Rectal smooth muscle tissue (tissue), 1 donor: ENCODE measurements at regions not wholly inside any gene's neighbourhood (a gene's known extent, or its start where the extent isn't known, plus 50 kb on each side); places are given as distances from the start of the nearest gene placed in this dataset.

Experiments used
- H3K27ac ChIP-seq: one replicate; pipeline ENCODE4 v1.7.0; 2013; ENCODE audit warnings: low read depth, low read length, inconsistent platforms
- H3K27me3 ChIP-seq: one replicate; pipeline ENCODE4 v1.7.0; 2013; ENCODE audit warnings: low read length; ENCODE audit not compliant: control insufficient read depth, insufficient read depth
- H3K36me3 ChIP-seq: one replicate; pipeline ENCODE4 v1.7.0; 2013; ENCODE audit warnings: low read length; ENCODE audit not compliant: control insufficient read depth, insufficient read depth
- H3K4me1 ChIP-seq: one replicate; pipeline ENCODE4 v1.7.0; 2013; ENCODE audit warnings: low read length; ENCODE audit not compliant: control insufficient read depth, insufficient read depth
- H3K4me3 ChIP-seq: one replicate; pipeline ENCODE4 v1.7.0; 2013; ENCODE audit warnings: low read length
- H3K9ac ChIP-seq: one replicate; pipeline ENCODE4 v1.7.0; 2013; ENCODE audit warnings: low read length

DNA sequence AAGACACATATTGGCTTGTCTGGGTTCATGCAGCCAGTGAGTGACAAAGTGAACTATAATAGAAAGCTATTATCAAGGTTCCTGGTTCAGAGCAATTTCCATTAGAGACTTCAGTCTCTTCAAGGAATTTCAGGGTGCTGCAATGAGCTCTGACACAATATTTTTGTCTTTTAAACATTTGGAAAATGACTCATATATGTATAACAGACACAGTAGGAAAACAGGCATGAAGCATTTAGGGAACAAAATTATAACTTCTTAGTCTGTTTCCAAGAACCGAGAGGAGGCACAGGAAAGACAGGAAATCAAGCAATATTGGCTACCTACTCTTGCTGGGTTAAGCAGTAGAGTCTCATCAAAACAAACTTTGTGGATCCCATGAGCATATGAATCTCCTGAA lies 170.4 kb downstream of the PTPRC start:
- no peak overlapping the region for H3K9ac ChIP-seq
- H3K4me1 ChIP-seq = no peaks in the 10 kb centered on the region
- H3K4me3 ChIP-seq = no peak overlapping the region
- H3K27me3 ChIP-seq = no peaks in the 10 kb centered on the region
- no peaks in the 10 kb centered on the region for H3K36me3 ChIP-seq
- H3K27ac ChIP-seq = no peak overlapping the region

DNA sequence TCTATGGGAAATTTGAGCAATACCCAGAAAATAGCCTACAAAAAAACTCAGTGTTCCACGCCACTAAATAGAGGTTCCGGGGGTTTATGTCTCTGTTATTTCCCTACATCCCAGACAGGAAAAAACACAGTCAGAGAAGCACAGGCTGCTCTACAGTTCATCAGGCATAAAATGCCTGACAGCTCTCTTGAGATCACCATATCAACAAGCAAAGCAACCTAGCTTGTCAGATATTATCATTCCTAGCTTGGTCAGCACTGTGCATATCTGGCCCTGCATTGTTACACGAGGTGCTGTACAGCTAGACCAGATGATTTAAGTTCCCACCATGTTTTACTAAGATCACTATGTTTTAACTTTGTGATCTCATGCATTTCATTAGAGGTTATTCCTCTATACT lies 172.6 kb downstream of the PTPRC start:
- Histone ChIP-seq H3K27ac (no peak overlapping the region), H3K36me3 (no peaks in the 10 kb centered on the region), H3K4me3 (no peak overlapping the region), H3K27me3 (no peaks in the 10 kb centered on the region), H3K9ac (no peak overlapping the region), H3K4me1 (no peaks in the 10 kb centered on the region)

DNA sequence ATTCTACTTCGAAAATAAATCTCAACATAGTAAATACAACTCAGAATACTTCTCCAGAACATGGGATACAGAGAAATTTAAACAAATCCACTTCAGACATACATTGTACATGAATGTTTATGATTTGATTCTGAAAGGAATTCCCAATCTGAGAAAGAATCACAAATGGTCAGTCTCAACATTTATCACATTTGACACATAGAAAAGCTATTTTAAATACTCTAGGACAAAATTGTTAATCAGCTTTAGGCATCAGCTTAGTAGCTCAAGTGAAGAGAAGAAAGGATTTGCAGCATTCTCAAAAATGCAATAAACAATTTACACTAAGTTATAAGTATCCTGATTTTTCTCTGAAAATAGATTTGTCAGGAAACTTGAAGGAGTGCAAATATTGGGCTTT lies 184.8 kb downstream of the PTPRC start:
- Histone ChIP-seq H3K27ac (no peak overlapping the region), H3K9ac (no peak overlapping the region), H3K27me3 (no peaks in the 10 kb centered on the region), H3K4me1 (no peaks in the 10 kb centered on the region), H3K4me3 (no peak overlapping the region), H3K36me3 (no peaks in the 10 kb centered on the region)

DNA sequence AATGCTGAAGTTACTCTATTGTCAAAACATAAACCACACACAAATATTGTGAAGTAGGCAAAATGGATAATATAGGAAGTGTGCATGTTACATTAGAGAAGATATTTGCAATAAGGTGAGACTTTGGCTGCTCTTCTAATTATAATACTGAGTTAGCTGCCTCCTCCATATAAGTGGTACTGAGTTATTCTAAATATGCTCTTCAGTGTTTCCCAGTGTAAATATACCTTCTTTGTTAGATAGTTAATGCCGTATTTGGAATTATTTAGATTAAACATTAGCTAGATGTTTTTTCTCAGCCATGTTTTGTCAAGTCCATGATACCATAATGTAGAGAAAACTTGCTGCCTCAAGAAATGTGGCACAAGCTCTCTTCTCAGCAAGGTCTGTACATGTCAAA lies 186.4 kb downstream of the PTPRC start:
- Histone ChIP-seq H3K9ac (no peak overlapping the region), H3K36me3 (no peaks in the 10 kb centered on the region), H3K27ac (no peak overlapping the region), H3K4me1 (no peaks in the 10 kb centered on the region), H3K4me3 (no peak overlapping the region), H3K27me3 (no peaks in the 10 kb centered on the region)

DNA sequence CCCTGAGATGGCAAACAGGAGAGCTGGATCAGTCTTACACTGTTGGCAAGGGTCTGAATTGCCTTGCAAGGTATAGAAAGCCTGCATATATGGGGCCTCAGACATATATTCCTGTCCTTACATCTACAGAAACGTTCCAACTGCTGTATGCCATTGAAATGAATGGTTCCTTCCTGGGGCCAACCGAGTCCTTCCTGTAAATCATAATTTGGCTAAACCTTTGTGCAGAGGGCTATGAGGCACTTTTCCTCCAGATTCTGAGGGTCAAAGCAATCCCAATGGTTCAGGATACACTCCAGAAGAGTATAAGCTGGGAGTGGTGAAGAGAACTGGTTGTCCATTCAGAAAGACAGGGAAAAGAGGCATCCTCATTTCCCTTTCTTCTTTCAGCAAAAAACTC lies 190.5 kb downstream of the PTPRC start:
- Histone ChIP-seq H3K9ac (no peak overlapping the region), H3K36me3 (no peaks in the 10 kb centered on the region), H3K27me3 (no peaks in the 10 kb centered on the region), H3K4me1 (no peaks in the 10 kb centered on the region), H3K4me3 (no peak overlapping the region), H3K27ac (no peak overlapping the region)

DNA sequence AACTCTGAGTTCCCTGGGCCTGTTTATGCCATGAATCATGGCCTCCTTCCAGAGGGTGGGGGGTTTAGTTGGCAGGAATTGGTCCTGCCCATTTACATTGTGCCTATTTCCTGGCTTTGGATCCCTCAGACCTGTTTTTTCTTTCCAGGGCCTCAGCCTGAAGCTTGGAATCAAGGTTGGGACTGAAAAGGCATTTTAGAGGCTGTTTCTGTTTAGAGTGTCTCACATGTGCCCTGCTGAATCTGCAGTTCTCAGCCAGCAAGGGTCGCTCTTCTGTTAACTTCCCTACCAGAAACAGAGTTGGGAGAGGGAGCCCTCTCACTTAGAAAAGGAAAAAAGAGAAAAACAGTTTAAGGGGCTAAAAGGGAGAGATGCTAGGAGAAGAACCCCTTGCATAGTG lies 191.1 kb downstream of the PTPRC start:
- Histone ChIP-seq H3K9ac (no peak overlapping the region), H3K4me1 (no peaks in the 10 kb centered on the region), H3K36me3 (no peaks in the 10 kb centered on the region), H3K27ac (no peak overlapping the region), H3K27me3 (no peaks in the 10 kb centered on the region), H3K4me3 (no peak overlapping the region)

DNA sequence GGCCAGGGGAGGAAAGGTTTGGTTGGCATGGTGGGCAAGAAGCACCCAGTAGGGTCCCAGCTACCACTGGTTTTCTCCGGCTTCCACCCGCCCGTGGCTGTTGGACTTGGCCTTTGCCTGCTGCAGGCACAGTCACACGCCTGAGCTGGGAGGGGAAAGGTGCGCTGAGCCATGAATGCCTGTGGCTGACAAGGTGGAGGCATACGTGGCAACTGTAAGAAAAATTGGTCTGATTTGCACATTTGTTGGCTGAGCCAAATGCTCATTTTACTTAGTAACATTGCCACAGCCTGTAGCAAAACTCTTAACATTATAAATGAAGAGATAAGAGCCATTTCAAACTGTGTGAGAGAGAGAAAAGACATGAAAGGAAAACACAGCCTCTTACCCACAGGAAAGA lies 191.6 kb downstream of the PTPRC start:
- Histone ChIP-seq H3K27me3 (no peaks in the 10 kb centered on the region), H3K27ac (no peak overlapping the region), H3K4me3 (no peak overlapping the region), H3K9ac (no peak overlapping the region), H3K4me1 (no peaks in the 10 kb centered on the region), H3K36me3 (no peaks in the 10 kb centered on the region)

DNA sequence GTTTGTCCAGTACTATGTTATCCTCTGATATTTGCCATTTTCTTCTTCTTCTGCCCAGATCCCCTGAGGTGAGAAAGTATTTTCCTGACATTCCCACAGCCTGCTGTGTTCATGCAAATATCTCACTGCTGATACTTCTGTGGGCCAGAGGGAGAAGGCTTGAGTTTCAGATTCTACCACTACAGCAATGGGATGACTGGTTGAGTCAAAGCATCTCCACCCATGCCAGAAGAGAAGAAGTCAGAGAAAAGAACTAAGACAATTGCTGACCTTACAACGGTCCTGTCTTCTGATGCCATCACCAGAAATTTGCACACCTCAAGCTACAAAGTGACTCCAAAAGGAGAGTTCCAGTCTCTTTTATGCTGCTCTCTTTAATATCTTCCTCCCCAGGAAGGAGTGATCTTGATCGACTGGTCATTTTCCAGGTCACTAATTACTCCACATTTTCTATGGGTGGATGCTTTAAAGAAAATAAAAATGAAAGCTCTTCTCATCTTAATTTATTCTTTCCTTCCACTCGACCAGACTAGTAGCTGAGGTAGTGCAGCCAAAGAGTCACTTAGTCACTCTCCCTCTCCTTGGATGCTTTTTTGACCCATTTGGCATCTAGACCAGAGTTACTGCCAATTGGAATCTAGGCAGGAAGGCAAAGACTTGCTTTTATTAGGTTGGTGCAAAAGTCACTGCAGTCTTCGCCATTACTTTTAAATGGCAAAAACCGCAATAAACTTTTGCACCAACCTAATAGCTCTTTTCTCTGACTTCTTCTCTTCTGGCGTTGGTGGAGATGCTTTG lies 195.1 kb downstream of the PTPRC start:
- no peak overlapping the region for H3K4me3 ChIP-seq
- H3K27ac ChIP-seq = no peak overlapping the region

DNA sequence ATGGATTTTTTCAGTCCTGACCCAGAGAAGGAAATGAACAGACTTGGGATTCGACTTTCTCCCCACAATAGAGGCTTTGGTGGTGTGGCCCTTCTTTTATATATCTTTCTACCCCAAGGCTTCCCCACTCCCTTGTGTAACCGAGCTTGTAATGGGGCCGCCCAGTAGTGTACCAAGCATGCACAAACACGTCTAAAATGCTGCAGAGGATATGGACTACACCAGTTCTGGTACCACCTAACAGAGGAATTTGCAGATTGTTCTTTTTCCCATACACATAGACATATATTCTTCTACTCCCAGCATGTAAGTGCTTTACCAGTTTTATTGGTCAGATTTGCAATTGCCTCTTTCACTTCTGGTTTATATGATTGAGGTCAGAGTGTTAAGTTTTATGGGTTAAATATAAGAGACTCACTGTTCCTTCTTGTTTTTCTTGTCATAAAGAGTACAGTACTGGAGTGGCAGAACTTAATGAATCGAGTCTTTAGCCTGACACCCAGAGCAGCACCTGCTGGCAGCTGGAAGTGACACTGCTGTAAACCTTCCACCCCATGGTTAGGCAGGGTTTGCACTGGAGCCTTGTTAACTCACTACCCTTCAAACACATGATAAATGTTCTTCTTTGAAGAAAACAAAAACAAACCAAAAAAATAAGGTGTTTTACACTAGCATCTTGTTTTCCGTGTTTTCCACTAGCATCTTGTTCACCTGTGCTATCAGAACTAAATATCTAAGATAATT lies 198.6 kb downstream of the PTPRC start:
- Histone ChIP-seq H3K36me3 (no peaks in the 10 kb centered on the region), H3K27me3 (no peaks in the 10 kb centered on the region), H3K4me1 (no peaks in the 10 kb centered on the region), H3K27ac (no peak overlapping the region), H3K9ac (no peak overlapping the region), H3K4me3 (no peak overlapping the region)

More for the DNA sequence above, 195.1 kb downstream of the PTPRC start:
- Histone ChIP-seq H3K4me1 (no peaks in the 10 kb centered on the region), H3K36me3 (no peaks in the 10 kb centered on the region), H3K9ac (no peak overlapping the region), H3K27me3 (no peaks in the 10 kb centered on the region)

DNA sequence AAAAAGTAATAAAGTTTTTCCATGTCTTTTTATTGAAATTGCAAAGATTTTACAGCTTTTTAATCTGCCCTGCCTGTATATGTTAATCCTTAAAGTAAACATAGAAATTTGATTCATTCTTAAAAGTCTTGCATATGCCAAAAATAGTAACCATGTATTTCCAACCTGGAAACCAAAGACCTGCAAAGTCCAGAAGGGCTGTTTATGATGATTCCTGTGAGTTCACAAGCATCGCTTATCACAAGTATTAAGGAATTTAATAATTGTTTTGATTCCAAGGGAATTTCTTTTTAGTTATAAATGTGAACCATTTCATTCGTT lies 199.1 kb downstream of the PTPRC start:
- Histone ChIP-seq H3K27me3 (no peaks in the 10 kb centered on the region), H3K4me3 (no peak overlapping the region), H3K4me1 (no peaks in the 10 kb centered on the region), H3K36me3 (no peaks in the 10 kb centered on the region), H3K9ac (no peak overlapping the region), H3K27ac (no peak overlapping the region)

DNA sequence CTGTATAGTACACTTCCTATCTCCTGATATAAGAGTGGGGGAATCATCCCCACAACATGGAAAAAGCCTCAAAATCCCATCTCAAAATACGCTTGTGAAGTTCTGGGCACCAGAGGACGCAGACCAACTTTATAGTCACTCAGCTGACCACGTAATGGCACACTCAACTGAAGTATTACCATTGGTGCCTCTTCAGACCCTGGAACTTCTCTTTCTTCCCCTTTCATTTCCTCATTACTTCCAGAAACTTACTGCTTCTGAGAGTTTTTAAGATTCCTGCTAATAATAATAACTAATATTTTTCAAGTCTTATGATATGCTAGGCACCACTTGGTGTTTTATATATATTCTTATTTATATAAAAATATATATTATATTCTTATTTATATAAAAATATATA lies 202.6 kb downstream of the PTPRC start:
- no peak overlapping the region for H3K4me3 ChIP-seq
- no peaks in the 10 kb centered on the region for H3K36me3 ChIP-seq
- no peaks in the 10 kb centered on the region for H3K4me1 ChIP-seq
- H3K27ac ChIP-seq = no peak overlapping the region
- H3K27me3 ChIP-seq = no peaks in the 10 kb centered on the region
- H3K9ac ChIP-seq = no peak overlapping the region

DNA sequence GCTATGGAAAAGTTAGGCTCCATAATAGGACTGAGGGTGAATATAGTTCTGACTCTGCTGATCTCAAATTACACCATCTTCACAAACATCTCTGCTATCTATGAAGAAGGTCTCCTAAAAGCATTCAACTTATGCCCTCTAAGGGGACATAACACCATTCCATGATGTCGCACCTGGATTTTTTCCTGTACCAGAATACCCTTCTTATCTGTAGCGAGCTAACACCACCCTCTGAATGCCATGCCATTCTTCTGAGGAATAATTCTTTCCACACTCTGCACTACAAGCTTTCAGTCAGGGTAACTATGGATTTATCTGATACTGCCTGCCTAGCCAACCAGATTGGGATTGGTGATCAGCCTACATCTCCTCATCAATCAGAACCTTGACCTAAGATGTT lies 203.8 kb downstream of the PTPRC start:
- H3K9ac ChIP-seq = no peak overlapping the region
- no peaks in the 10 kb centered on the region for H3K4me1 ChIP-seq
- no peaks in the 10 kb centered on the region for H3K36me3 ChIP-seq
- H3K4me3 ChIP-seq = no peak overlapping the region
- no peaks in the 10 kb centered on the region for H3K27me3 ChIP-seq
- no peak overlapping the region for H3K27ac ChIP-seq

DNA sequence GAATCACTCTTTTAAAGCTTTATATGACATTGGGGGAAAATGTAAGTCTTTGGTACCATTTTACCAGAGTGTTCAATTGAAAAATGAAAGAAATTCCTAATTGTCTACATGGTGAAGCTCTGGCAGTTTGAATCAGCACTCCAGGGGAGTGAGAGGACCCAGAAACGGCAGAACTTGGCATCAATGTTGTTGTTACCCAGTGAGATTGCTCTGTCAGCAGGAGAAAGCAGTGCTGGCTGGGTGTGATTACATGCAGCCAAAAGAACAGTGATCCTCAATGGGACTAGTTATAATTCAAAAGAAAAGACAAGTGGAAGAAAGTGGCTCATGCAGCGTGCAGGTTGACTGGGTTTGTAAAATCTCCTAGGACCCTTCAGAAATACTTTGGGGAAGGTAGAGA lies 206.4 kb downstream of the PTPRC start:
- no peak overlapping the region for H3K9ac ChIP-seq
- no peak overlapping the region for H3K4me3 ChIP-seq

More for the DNA sequence above, 206.4 kb downstream of the PTPRC start:
- Histone ChIP-seq H3K27ac (no peak overlapping the region), H3K4me1 (no peaks in the 10 kb centered on the region), H3K27me3 (no peaks in the 10 kb centered on the region), H3K36me3 (no peaks in the 10 kb centered on the region)
